C4-2B (cell line): ENCODE measurements at regions not wholly inside any gene's neighbourhood (a gene's known extent, or its start where the extent isn't known, plus 50 kb on each side); places are given as distances from the start of the nearest gene placed in this dataset.
A peak's percentile ranks its signal among the peaks of the same experiment; 100 is the strongest.

ENCODE experiments used
- H3K27ac ChIP-seq: fragments of 450-650 bp; 2 replicates; pipeline ENCODE4 v1.5.1; 2017
- CTCF ChIP-seq: fragments of 450-650 bp; conservative IDR thresholded peaks from 2 replicates; pipeline ENCODE4 v1.5.1; 2017; ENCODE audit warnings: mild to moderate bottlenecking
- ZFX ChIP-seq: fragments of 450-650 bp; IDR thresholded peaks from 2 replicates; pipeline ENCODE4 v1.6.1; 2017

GRCh38 chr3:160078533-160078932 is 89.9 kb downstream of the IL12A start:
- no peak for TF ChIP-seq ZFX
- TF ChIP-seq CTCF, result no peak
- peak overlapping the region; percentile 45; the same call in 1 of the 2 replicates for H3K27ac ChIP-seq

GRCh38 chr3:160081958-160082533 is 93.4 kb downstream of the IL12A start:
- TF ChIP-seq ZFX (0 out of 2 replicates have a peak, but pooled peaks have one; percentile 17), CTCF (no peak)
- no peak overlapping the region for H3K27ac ChIP-seq

- no peak overlapping the region for H3K27ac ChIP-seq
Measured at GRCh38 chr3:160084998-160085397, 96.4 kb downstream of the IL12A start.

GRCh38 chr3:160088492-160089137 is 100.0 kb downstream of the IL12A start:
- H3K27ac ChIP-seq, result no peak overlapping the region
- TF ChIP-seq ZFX, result no peak
- no peak for TF ChIP-seq CTCF

More at GRCh38 chr3:160084998-160085397, 96.4 kb downstream of the IL12A start:
- TF ChIP-seq CTCF, result no peak

GRCh38 chr3:160090653-160091052 is 102.0 kb downstream of the IL12A start:
- TF ChIP-seq ZFX, result no peak
- TF ChIP-seq CTCF, result no peak

GRCh38 chr3:160091441-160091840 is 102.8 kb downstream of the IL12A start:
- no peak for TF ChIP-seq ZFX
- no peak for TF ChIP-seq CTCF
- H3K27ac ChIP-seq, result no peak overlapping the region

More at GRCh38 chr3:160090653-160091052, 102.0 kb downstream of the IL12A start:
- no peak overlapping the region for H3K27ac ChIP-seq

- no peak overlapping the region for H3K27ac ChIP-seq
- TF ChIP-seq CTCF, result no peak
- no peak for TF ChIP-seq ZFX
Measured at GRCh38 chr3:160092760-160093159, 104.1 kb downstream of the IL12A start.
